ENCODE measurements at regions not wholly inside any gene's neighbourhood (a gene's known extent, or its start where the extent isn't known, plus 50 kb on each side); places are given as distances from the start of the nearest gene placed in this dataset.

DNA sequence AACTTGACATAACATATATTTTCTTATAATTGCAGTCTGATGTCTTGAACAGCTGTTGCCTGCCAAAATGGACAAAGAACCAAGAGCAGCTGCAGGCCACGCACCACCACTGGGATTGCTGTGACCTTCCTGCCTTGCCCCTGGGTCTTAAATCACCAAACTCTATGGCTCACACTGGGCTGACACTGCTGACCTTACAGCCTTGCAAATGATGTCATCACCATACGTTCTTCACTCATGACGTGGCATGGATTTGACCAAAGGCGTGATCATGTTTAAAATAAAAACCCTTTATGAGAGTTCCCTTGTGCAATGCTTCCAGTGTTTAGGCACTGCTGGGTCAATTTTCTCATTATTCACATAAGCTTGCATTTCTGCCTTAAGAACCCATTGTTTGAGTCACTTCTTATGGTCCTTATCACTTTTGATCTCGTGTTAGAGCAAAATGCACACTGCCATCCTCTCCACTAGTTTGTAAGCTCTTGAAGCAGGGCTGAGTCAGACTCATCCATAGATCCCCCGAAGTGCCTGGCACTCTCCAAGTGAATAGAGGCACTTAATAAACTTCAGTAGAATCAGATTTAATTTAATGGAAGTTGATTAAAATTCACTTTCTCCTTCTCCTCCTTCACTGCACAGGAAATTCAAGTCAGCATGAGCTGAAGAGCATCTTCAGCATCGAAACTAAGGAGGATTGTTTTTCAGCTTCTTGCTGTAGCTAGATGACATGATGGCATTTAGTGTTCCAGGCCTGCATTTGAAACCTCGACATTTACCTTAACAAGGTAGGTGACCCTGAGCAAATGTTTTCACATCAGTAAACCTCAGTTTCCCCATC, 132.4 kb upstream of the PZP start:
- TF ChIP-seq, protein P1, sequence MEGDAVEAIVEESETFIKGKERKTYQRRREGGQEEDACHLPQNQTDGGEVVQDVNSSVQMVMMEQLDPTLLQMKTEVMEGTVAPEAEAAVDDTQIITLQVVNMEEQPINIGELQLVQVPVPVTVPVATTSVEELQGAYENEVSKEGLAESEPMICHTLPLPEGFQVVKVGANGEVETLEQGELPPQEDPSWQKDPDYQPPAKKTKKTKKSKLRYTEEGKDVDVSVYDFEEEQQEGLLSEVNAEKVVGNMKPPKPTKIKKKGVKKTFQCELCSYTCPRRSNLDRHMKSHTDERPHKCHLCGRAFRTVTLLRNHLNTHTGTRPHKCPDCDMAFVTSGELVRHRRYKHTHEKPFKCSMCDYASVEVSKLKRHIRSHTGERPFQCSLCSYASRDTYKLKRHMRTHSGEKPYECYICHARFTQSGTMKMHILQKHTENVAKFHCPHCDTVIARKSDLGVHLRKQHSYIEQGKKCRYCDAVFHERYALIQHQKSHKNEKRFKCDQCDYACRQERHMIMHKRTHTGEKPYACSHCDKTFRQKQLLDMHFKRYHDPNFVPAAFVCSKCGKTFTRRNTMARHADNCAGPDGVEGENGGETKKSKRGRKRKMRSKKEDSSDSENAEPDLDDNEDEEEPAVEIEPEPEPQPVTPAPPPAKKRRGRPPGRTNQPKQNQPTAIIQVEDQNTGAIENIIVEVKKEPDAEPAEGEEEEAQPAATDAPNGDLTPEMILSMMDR (IDR thresholded peaks at IDR 0.05; ENCODE audit: low read depth, low read length): no peak
- no peak for TF ChIP-seq EZH2phosphoT487 (IDR thresholded peaks at IDR 0.05; ENCODE audit: low read depth)
